Osteoblast (primary cell): ENCODE measurements at regions not wholly inside any gene's neighbourhood (a gene's known extent, or its start where the extent isn't known, plus 50 kb on each side); places are given as distances from the start of the nearest gene placed in this dataset.

Source experiments
- DNase-seq: peaks from one replicate; pipeline ENCODE4 v3.0.0; 2011; ENCODE audit warnings: low spot score, mixed read lengths; ENCODE audit not compliant: insufficient read length; ENCODE audit errors: missing footprints
- H2AFZ ChIP-seq: 2 replicates; pipeline ENCODE4 v1.6.0; 2011; ENCODE audit warnings: mild to moderate bottlenecking, low read length
- H3K27ac ChIP-seq: 2 replicates; pipeline ENCODE4 v1.5.1; 2011; ENCODE audit warnings: mild to moderate bottlenecking, low read depth, low read length, moderate library complexity
- H3K27me3 ChIP-seq: 2 replicates; pipeline ENCODE4 v1.6.0; 2012; ENCODE audit warnings: mild to moderate bottlenecking, control low read depth, inconsistent platforms, low read length, moderate library complexity; ENCODE audit not compliant: insufficient read depth
- H3K36me3 ChIP-seq: 2 replicates; pipeline ENCODE4 v1.5.1; 2011; ENCODE audit warnings: mild to moderate bottlenecking, low read length, control low read depth, moderate library complexity; ENCODE audit not compliant: insufficient read depth
- H3K4me1 ChIP-seq: 2 replicates; pipeline ENCODE4 v1.5.1; 2011; ENCODE audit warnings: mild to moderate bottlenecking, low read length, control low read depth, moderate library complexity; ENCODE audit not compliant: insufficient read depth
- H3K4me2 ChIP-seq: 2 replicates; pipeline ENCODE4 v1.6.0; 2011; ENCODE audit warnings: mild to moderate bottlenecking, low read length; ENCODE audit not compliant: insufficient read depth
- H3K4me3 ChIP-seq: fragments of 200-600 bp; sonication (generic); 3 replicates; pipeline ENCODE4 v1.5.1; 2012; ENCODE audit warnings: mild to moderate bottlenecking, low read length, inconsistent platforms; ENCODE audit not compliant: insufficient read depth
- H3K79me2 ChIP-seq: 2 replicates; pipeline ENCODE4 v1.6.0; 2012; ENCODE audit warnings: mild to moderate bottlenecking, low read length, control low read depth, inconsistent platforms; ENCODE audit not compliant: insufficient read depth
- H3K9me3 ChIP-seq: 2 replicates; pipeline ENCODE4 v1.5.1; 2011; ENCODE audit warnings: low read depth, low read length, control low read depth
- H4K20me1 ChIP-seq: 2 replicates; pipeline ENCODE4 v1.6.0; 2012; ENCODE audit warnings: mild to moderate bottlenecking, low read length, control low read depth; ENCODE audit not compliant: insufficient read depth
- TF ChIP-seq, protein P1 (sequence below): IDR thresholded peaks from 2 replicates; pipeline ENCODE4 v1.5.1; 2011; ENCODE audit warnings: mild to moderate bottlenecking, low read depth, low read length, moderate library complexity; ENCODE audit errors: extremely low read depth

DNA sequence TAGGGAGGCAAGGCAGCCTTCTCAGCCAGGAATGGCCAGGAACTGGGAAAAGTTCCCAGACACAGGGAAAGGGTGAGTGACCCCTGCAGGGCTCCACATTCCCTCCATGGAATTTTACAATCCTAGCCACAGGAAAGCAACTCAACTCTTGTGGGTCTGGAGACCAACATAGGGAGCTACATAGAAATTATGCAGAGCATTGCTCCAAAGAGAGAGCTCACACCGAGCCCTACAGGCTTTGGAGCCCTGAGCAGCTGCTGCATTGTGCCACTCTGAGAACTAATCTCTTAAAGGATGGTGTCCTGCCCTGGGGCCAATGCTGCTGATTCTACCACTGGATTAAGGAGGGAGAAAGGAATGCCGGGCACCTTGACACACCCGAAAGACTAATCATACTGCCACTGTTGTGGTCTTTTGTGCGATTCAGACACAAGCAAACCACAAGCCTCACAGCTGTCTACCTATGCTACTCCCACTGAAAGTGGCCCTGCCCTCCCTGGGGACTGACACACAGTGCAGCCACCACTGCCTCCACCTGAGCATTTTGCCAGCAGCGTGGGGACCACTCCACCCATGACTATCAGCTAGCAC is 1089.8 kb upstream of the NUDT12 start:
- no peaks in the 10 kb centered on the region for H3K36me3 ChIP-seq

DNA sequence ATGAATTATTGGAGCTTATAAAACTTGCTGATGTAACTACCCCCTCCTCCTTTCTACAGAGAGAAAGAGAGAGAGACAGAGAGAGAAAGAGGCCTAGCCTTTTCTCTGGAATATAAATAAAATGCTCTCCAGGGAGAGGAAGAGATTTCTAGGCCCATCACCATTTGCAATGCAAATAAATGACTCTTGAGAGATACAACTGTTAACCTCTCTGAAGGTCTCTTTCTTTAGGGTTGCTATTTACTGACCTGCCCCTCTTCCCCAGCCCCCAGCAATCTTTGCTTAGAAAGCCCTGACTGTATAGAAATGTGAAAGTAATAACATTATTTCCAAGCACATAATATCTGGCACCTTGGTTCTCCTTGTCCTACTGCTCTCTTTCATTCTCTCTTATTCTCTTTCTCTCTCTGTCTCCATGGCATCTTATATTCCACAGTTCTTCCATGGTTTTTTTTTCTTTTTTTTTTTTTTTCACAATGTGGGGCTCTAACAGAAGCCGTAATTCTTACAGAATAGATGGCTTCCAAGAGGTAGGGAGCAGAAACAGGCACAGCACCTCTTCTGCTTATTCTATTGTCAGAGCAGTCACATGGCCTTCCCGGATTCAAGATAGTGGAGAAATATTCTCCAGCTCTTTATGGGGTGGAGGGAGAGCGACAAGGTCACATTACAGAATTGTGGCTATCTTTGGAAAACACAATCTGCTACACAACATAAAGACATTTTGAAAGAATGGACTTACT is 1087.9 kb upstream of the NUDT12 start:
- Histone ChIP-seq H4K20me1 (no peaks in the 10 kb centered on the region), H2AFZ (no peak overlapping the region), H3K4me2 (no peak overlapping the region), H3K79me2 (no peaks in the 10 kb centered on the region), H3K4me3 (no peak overlapping the region), H3K4me1 (no peaks in the 10 kb centered on the region), H3K9me3 (peaks cover 3% of the 10 kb centered on the region), H3K27me3 (no peaks in the 10 kb centered on the region), H3K27ac (no peak overlapping the region), H3K36me3 (no peaks in the 10 kb centered on the region)
- DNase-seq: no peak
- TF ChIP-seq, protein P1, sequence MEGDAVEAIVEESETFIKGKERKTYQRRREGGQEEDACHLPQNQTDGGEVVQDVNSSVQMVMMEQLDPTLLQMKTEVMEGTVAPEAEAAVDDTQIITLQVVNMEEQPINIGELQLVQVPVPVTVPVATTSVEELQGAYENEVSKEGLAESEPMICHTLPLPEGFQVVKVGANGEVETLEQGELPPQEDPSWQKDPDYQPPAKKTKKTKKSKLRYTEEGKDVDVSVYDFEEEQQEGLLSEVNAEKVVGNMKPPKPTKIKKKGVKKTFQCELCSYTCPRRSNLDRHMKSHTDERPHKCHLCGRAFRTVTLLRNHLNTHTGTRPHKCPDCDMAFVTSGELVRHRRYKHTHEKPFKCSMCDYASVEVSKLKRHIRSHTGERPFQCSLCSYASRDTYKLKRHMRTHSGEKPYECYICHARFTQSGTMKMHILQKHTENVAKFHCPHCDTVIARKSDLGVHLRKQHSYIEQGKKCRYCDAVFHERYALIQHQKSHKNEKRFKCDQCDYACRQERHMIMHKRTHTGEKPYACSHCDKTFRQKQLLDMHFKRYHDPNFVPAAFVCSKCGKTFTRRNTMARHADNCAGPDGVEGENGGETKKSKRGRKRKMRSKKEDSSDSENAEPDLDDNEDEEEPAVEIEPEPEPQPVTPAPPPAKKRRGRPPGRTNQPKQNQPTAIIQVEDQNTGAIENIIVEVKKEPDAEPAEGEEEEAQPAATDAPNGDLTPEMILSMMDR: no peak

More for the DNA sequence above, 1089.8 kb upstream of the NUDT12 start:
- Histone ChIP-seq H3K4me2 (no peak overlapping the region), H3K27ac (no peak overlapping the region), H3K27me3 (no peaks in the 10 kb centered on the region), H3K4me1 (no peaks in the 10 kb centered on the region), H3K9me3 (peaks cover 3% of the 10 kb centered on the region), H3K4me3 (no peak overlapping the region), H2AFZ (no peak overlapping the region), H4K20me1 (no peaks in the 10 kb centered on the region), H3K79me2 (no peaks in the 10 kb centered on the region)
- DNase-seq: no peak
- TF ChIP-seq, protein P1: no peak

GRCh38 chr5:104646416-104646815 is 1083.8 kb upstream of the NUDT12 start:
- H3K27ac ChIP-seq: no peak overlapping the region
- H3K9me3 ChIP-seq: no peaks in the 10 kb centered on the region
- no peak overlapping the region for H2AFZ ChIP-seq
- TF ChIP-seq, protein P1: no peak
- H3K4me1 ChIP-seq: no peaks in the 10 kb centered on the region
- H3K4me3 ChIP-seq: no peak overlapping the region
- H3K79me2 ChIP-seq: no peaks in the 10 kb centered on the region
- H3K4me2 ChIP-seq: no peak overlapping the region
- no peaks in the 10 kb centered on the region for H3K27me3 ChIP-seq
- no peak for DNase-seq
- H4K20me1 ChIP-seq: no peaks in the 10 kb centered on the region
- no peaks in the 10 kb centered on the region for H3K36me3 ChIP-seq

DNA sequence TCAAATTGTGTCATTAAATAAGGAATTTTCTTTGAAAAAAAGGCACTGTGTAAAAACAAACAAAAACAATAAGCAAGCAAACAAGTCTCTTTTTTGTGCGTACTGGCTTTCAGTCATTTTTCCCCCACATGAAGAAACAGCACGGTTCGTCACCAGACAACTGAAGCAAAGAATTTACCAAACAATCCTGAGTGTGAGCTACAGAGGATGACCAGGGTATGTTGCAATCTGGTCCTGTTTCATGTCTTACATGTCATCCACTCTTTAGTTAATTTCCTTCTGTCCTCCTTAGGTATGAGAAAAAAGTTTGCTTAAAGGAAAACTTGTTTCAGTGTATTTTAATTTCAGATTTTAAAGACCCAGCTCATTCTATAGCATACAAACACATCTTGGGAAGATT is 1080.7 kb upstream of the NUDT12 start:
- H3K4me3 ChIP-seq: no peak overlapping the region
- H3K27me3 ChIP-seq: no peaks in the 10 kb centered on the region
- H3K36me3 ChIP-seq: no peaks in the 10 kb centered on the region
- H3K4me1 ChIP-seq: no peaks in the 10 kb centered on the region
- no peak for DNase-seq
- TF ChIP-seq, protein P1: no peak
- H3K4me2 ChIP-seq: no peak overlapping the region
- no peaks in the 10 kb centered on the region for H3K9me3 ChIP-seq
- H4K20me1 ChIP-seq: no peaks in the 10 kb centered on the region
- no peak overlapping the region for H3K27ac ChIP-seq
- no peaks in the 10 kb centered on the region for H3K79me2 ChIP-seq
- H2AFZ ChIP-seq: no peak overlapping the region
